Neural cell (in vitro differentiated cells): ENCODE measurements at regions not wholly inside any gene's neighbourhood (a gene's known extent, or its start where the extent isn't known, plus 50 kb on each side); places are given as distances from the start of the nearest gene placed in this dataset.

ENCODE experiments used
- H2AFZ ChIP-seq: fragments of 200-600, 300-800 bp; sonication (generic), shearing (Covaris generic); 2 replicates; pipeline ENCODE4 v1.6.0; 2014; ENCODE audit warnings: low read depth, mild to moderate bottlenecking, antibody characterized with exemption, low read length, moderate library complexity
- H3F3A ChIP-seq: fragments of 200-600 bp; shearing (Covaris generic); 2 replicates; pipeline ENCODE4 v1.6.1; 2016; ENCODE audit warnings: mild to moderate bottlenecking, moderate library complexity, mixed read lengths, antibody characterized with exemption, low read length; ENCODE audit not compliant: insufficient read depth, poor library complexity, severe bottlenecking
- H3K27ac ChIP-seq: fragments of 200-600, 300-800 bp; sonication (generic), shearing (Covaris generic); 2 replicates; pipeline ENCODE4 v1.5.1; 2014; ENCODE audit warnings: mild to moderate bottlenecking, low read length, moderate library complexity
- H3K27me3 ChIP-seq: fragments of 300-800, 200-600 bp; sonication (generic), shearing (Covaris generic); 2 replicates; pipeline ENCODE4 v1.6.0; 2014; ENCODE audit warnings: mild to moderate bottlenecking, low read depth, low read length, moderate library complexity; ENCODE audit not compliant: insufficient read depth
- H3K36me3 ChIP-seq: fragments of 300-800, 200-600 bp; sonication (generic), shearing (Covaris generic); 2 replicates; pipeline ENCODE4 v1.5.1; 2014; ENCODE audit warnings: mild to moderate bottlenecking, antibody characterized with exemption, low read length, moderate library complexity; ENCODE audit not compliant: insufficient read depth
- H3K4me2 ChIP-seq: fragments of 300-800, 200-600 bp; sonication (generic), shearing (Covaris generic); 2 replicates; pipeline ENCODE4 v1.6.0; 2014; ENCODE audit warnings: mild to moderate bottlenecking, low read length
- H3K4me3 ChIP-seq: fragments of 300-800, 200-600 bp; sonication (generic), shearing (Covaris generic); 2 replicates; pipeline ENCODE4 v1.5.1; 2014; ENCODE audit warnings: mild to moderate bottlenecking, low read length, moderate library complexity
- H3K79me2 ChIP-seq: fragments of 200-600 bp; shearing (Covaris generic); replicated peaks from 2 replicates; pipeline ENCODE4 v1.6.0; 2014; ENCODE audit warnings: mild to moderate bottlenecking, low read length, moderate library complexity; ENCODE audit not compliant: insufficient read depth
- H3K9ac ChIP-seq: fragments of 300-800, 200-600 bp; sonication (generic), shearing (Covaris generic); 2 replicates; pipeline ENCODE4 v1.6.1; 2016; ENCODE audit warnings: mild to moderate bottlenecking, low read length, mixed read lengths
- H3K9me2 ChIP-seq: fragments of 200-600 bp; shearing (Covaris generic); 2 replicates; pipeline ENCODE4 v1.6.1; 2016; ENCODE audit warnings: mild to moderate bottlenecking, low read length, mixed read lengths; ENCODE audit not compliant: insufficient read depth
- H3K9me3 ChIP-seq: fragments of 200-600, 300-800 bp; sonication (generic), shearing (Covaris generic); 2 replicates; pipeline ENCODE4 v1.6.1; 2016; ENCODE audit warnings: mild to moderate bottlenecking, mixed run types, low read length, moderate library complexity, mixed read lengths
- H4K20me1 ChIP-seq: fragments of 200-600 bp; shearing (Covaris generic); 2 replicates; pipeline ENCODE4 v1.6.1; 2016; ENCODE audit warnings: mild to moderate bottlenecking, mixed run types; ENCODE audit not compliant: insufficient read depth
- EP300 ChIP-seq: fragments of 450-650 bp; conservative IDR thresholded peaks from 2 replicates; pipeline ENCODE4 v1.6.1; 2014; ENCODE audit warnings: antibody characterized with exemption, mild to moderate bottlenecking, moderate library complexity; ENCODE audit not compliant: poor library complexity, severe bottlenecking
- EZH2 ChIP-seq: fragments of 200-600, 300-800 bp; shearing (Covaris generic), sonication (generic); IDR thresholded peaks from 2 replicates; pipeline ENCODE4 v1.6.1; 2014; ENCODE audit warnings: antibody characterized with exemption, low read length, borderline replicate concordance, mild to moderate bottlenecking; ENCODE audit not compliant: insufficient read depth, poor library complexity, severe bottlenecking
- MXI1 ChIP-seq: fragments of 450-650 bp; conservative IDR thresholded peaks from 2 replicates; pipeline ENCODE4 v1.6.1; 2014; ENCODE audit warnings: antibody characterized with exemption, mild to moderate bottlenecking; ENCODE audit not compliant: poor library complexity, severe bottlenecking
- POLR2AphosphoS5 ChIP-seq: IDR thresholded peaks from 2 replicates; pipeline ENCODE4 v1.6.1; 2012
- RAD21 ChIP-seq: fragments of 450-650 bp; conservative IDR thresholded peaks from 2 replicates; pipeline ENCODE4 v1.6.1; 2014; ENCODE audit warnings: antibody characterized with exemption, mild to moderate bottlenecking, moderate library complexity
- SMC3 ChIP-seq: fragments of 450-650 bp; conservative IDR thresholded peaks from 2 replicates; pipeline ENCODE4 v1.6.1; 2014; ENCODE audit warnings: antibody characterized with exemption, mild to moderate bottlenecking, moderate library complexity; ENCODE audit not compliant: poor library complexity
- TAF1 ChIP-seq: IDR thresholded peaks from 2 replicates; pipeline ENCODE4 v1.6.1; 2012; ENCODE audit warnings: low read depth
- TF ChIP-seq, protein P1 (sequence below): IDR thresholded peaks from 2 replicates; pipeline ENCODE4 v1.6.1; 2012; ENCODE audit warnings: borderline replicate concordance
- TF ChIP-seq, protein P2 (sequence below): fragments of 450-650 bp; IDR thresholded peaks from 2 replicates; pipeline ENCODE4 v1.5.1; 2014; ENCODE audit warnings: antibody characterized with exemption, mild to moderate bottlenecking, moderate library complexity; ENCODE audit not compliant: poor library complexity, severe bottlenecking

GRCh38 chr20:57785720-57786119 lies 75.9 kb upstream of the PMEPA1 start:
- H3F3A ChIP-seq, result no peaks in the 10 kb centered on the region
- no peak overlapping the region for H3K4me3 ChIP-seq
- TF ChIP-seq SMC3, result no peak
- TF ChIP-seq MXI1, result no peak
- no peak for TF ChIP-seq POLR2AphosphoS5
- TF ChIP-seq TAF1, result no peak
- no peak for TF ChIP-seq EZH2
- no peak for TF ChIP-seq RAD21
- TF ChIP-seq, protein P1, sequence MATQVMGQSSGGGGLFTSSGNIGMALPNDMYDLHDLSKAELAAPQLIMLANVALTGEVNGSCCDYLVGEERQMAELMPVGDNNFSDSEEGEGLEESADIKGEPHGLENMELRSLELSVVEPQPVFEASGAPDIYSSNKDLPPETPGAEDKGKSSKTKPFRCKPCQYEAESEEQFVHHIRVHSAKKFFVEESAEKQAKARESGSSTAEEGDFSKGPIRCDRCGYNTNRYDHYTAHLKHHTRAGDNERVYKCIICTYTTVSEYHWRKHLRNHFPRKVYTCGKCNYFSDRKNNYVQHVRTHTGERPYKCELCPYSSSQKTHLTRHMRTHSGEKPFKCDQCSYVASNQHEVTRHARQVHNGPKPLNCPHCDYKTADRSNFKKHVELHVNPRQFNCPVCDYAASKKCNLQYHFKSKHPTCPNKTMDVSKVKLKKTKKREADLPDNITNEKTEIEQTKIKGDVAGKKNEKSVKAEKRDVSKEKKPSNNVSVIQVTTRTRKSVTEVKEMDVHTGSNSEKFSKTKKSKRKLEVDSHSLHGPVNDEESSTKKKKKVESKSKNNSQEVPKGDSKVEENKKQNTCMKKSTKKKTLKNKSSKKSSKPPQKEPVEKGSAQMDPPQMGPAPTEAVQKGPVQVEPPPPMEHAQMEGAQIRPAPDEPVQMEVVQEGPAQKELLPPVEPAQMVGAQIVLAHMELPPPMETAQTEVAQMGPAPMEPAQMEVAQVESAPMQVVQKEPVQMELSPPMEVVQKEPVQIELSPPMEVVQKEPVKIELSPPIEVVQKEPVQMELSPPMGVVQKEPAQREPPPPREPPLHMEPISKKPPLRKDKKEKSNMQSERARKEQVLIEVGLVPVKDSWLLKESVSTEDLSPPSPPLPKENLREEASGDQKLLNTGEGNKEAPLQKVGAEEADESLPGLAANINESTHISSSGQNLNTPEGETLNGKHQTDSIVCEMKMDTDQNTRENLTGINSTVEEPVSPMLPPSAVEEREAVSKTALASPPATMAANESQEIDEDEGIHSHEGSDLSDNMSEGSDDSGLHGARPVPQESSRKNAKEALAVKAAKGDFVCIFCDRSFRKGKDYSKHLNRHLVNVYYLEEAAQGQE, result no peak
- no peak for TF ChIP-seq EP300
- TF ChIP-seq, protein P2, sequence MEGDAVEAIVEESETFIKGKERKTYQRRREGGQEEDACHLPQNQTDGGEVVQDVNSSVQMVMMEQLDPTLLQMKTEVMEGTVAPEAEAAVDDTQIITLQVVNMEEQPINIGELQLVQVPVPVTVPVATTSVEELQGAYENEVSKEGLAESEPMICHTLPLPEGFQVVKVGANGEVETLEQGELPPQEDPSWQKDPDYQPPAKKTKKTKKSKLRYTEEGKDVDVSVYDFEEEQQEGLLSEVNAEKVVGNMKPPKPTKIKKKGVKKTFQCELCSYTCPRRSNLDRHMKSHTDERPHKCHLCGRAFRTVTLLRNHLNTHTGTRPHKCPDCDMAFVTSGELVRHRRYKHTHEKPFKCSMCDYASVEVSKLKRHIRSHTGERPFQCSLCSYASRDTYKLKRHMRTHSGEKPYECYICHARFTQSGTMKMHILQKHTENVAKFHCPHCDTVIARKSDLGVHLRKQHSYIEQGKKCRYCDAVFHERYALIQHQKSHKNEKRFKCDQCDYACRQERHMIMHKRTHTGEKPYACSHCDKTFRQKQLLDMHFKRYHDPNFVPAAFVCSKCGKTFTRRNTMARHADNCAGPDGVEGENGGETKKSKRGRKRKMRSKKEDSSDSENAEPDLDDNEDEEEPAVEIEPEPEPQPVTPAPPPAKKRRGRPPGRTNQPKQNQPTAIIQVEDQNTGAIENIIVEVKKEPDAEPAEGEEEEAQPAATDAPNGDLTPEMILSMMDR, result no peak
- no peak overlapping the region for H3K27ac ChIP-seq
- H3K9me2 ChIP-seq, result no peaks in the 10 kb centered on the region
- no peaks in the 10 kb centered on the region for H3K27me3 ChIP-seq
- no peaks in the 10 kb centered on the region for H3K79me2 ChIP-seq
- H3K9ac ChIP-seq, result no peak overlapping the region
- H3K36me3 ChIP-seq, result no peaks in the 10 kb centered on the region
- no peak overlapping the region for H3K4me2 ChIP-seq
- no peaks in the 10 kb centered on the region for H3K9me3 ChIP-seq
- no peaks in the 10 kb centered on the region for H4K20me1 ChIP-seq
- no peak overlapping the region for H2AFZ ChIP-seq

GRCh38 chr20:57785061-57785460 lies 75.2 kb upstream of the PMEPA1 start:
- Histone ChIP-seq H4K20me1 (no peaks in the 10 kb centered on the region), H2AFZ (no peak overlapping the region), H3K79me2 (no peaks in the 10 kb centered on the region), H3K9ac (no peak overlapping the region), H3F3A (no peaks in the 10 kb centered on the region), H3K4me3 (no peak overlapping the region), H3K4me2 (no peak overlapping the region), H3K27ac (no peak overlapping the region), H3K27me3 (no peaks in the 10 kb centered on the region), H3K9me3 (no peaks in the 10 kb centered on the region), H3K9me2 (no peaks in the 10 kb centered on the region), H3K36me3 (no peaks in the 10 kb centered on the region)
- TF ChIP-seq MXI1, result no peak
- TF ChIP-seq, protein P1, result no peak
- no peak for TF ChIP-seq POLR2AphosphoS5
- no peak for TF ChIP-seq RAD21
- TF ChIP-seq EZH2, result no peak
- TF ChIP-seq, protein P2, result no peak
- TF ChIP-seq TAF1, result no peak
- no peak for TF ChIP-seq EP300
- TF ChIP-seq SMC3, result no peak
